ENCODE measurements at regions not wholly inside any gene's neighbourhood (a gene's known extent, or its start where the extent isn't known, plus 50 kb on each side); places are given as distances from the start of the nearest gene placed in this dataset.

GRCh38 chr13:44237276-44237767 lies 136.3 kb upstream of the SERP2 start:
- TF ChIP-seq POLR2AphosphoS5 (IDR thresholded peaks at IDR 0.05; ENCODE audit: low read depth, low read length) (no peak), SIN3A (IDR thresholded peaks at IDR 0.05; ENCODE audit: borderline replicate concordance, insufficient read depth, low read length) (no peak)

All from PFSK-1 (cell line).